Uterus (tissue), 2 donors: ENCODE measurements at regions not wholly inside any gene's neighbourhood (a gene's known extent, or its start where the extent isn't known, plus 50 kb on each side); places are given as distances from the start of the nearest gene placed in this dataset.

Experiments used
- POLR2A ChIP-seq, 2 donors: fragments of 450-650 bp; IDR thresholded peaks; one replicate each; pipeline ENCODE4 v1.6.1; 2016; ENCODE audit warnings: antibody characterized with exemption in 2 of 2, mild to moderate bottlenecking in 1 of 2, moderate library complexity in 1 of 2
- TF ChIP-seq, protein P1 (sequence below), 4 experiments: fragments of 200-600 bp in 2 of 4; fragments of 450-650 bp in 2 of 4; sonication (generic) in 2 of 4; IDR thresholded peaks; one replicate each; pipeline ENCODE4 v1.5.1; 2016 to 2019; ENCODE audit warnings: antibody characterized with exemption in 4 of 4, mild to moderate bottlenecking in 2 of 4, moderate library complexity in 1 of 4

DNA sequence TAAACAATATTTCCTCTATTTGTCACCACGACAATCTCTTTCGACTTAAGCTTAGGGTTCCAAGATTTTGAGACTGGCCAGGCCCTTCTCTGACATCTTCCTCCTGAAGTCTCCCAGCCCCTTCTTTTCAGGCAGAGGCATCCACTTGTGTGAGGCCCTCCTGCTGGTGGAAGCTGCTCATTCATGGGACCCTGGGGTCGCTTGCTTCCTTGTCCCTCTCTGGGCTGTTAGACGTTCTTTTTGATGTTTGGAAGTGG is 188.2 kb upstream of the APCDD1 start:
- no peak for TF ChIP-seq POLR2A (IDR thresholded peaks at IDR 0.05)
- TF ChIP-seq, protein P1, sequence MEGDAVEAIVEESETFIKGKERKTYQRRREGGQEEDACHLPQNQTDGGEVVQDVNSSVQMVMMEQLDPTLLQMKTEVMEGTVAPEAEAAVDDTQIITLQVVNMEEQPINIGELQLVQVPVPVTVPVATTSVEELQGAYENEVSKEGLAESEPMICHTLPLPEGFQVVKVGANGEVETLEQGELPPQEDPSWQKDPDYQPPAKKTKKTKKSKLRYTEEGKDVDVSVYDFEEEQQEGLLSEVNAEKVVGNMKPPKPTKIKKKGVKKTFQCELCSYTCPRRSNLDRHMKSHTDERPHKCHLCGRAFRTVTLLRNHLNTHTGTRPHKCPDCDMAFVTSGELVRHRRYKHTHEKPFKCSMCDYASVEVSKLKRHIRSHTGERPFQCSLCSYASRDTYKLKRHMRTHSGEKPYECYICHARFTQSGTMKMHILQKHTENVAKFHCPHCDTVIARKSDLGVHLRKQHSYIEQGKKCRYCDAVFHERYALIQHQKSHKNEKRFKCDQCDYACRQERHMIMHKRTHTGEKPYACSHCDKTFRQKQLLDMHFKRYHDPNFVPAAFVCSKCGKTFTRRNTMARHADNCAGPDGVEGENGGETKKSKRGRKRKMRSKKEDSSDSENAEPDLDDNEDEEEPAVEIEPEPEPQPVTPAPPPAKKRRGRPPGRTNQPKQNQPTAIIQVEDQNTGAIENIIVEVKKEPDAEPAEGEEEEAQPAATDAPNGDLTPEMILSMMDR (IDR thresholded peaks at IDR 0.05), result no peak
